CD4-positive, alpha-beta T cell treated with Interferon alpha-2 for 1 hour (primary cell): ENCODE measurements at regions not wholly inside any gene's neighbourhood (a gene's known extent, or its start where the extent isn't known, plus 50 kb on each side); places are given as distances from the start of the nearest gene placed in this dataset.

Experiments used
- DNase-seq, 2 donors: peaks; one replicate each; pipeline ENCODE4 v3.0.0-alpha.2; 2020 to 2022

DNA sequence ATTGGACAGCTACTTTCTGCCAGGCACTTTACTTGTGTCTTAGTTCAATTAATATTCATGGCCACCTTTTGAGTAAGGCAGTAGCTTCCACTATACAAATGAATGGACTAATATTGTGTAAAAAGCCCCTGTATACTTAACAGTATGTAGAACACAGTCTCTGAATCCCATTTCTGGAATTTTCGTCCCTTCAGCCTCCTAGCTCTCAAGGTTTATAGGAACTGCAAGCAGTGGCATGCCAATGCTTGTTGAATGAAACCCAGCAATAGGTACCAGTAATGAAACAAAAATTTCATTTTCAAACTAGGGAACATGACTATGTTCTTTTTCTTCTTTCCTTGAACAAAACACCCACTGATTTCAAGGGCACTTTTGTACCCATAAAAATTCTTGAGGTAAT lies 361.6 kb downstream of the TDRD3 start:
- DNase-seq: no peak

DNA sequence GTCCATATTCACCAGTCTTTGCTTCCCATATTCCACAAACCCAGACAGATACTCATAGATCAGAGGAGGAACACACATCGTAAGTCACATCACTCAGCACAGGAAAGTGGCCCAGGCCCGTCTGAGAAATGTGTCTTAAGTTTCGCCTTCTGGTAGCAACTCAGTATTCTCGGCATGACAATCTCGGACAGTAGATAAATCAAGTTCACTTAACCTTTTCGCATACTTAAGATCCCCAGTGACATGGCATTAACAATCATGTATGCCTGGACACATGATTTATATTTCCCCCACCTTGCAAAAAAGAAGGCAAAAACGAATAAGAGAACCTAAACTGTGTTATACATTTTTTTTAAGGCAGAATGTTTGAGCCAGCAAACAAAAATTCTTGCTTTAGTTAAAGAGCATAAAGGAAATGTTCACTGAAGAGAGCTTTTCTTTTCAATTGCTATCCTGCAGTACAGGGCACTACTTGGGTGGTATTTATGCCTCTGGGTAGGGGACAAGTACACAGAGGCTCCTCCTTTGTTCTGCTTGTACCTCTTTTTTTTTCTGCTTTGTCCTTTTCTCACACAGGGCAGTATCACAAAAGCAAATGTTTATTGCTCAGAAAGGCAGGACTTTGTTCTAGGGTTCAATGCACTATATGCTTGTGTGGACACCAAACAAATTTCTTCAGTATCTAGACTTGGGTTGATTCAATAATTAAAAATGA lies 360.6 kb downstream of the TDRD3 start:
- DNase-seq: no peak

GRCh38 chr13:60756306-60756705 lies 359.3 kb downstream of the TDRD3 start:
- DNase-seq: no peak

DNA sequence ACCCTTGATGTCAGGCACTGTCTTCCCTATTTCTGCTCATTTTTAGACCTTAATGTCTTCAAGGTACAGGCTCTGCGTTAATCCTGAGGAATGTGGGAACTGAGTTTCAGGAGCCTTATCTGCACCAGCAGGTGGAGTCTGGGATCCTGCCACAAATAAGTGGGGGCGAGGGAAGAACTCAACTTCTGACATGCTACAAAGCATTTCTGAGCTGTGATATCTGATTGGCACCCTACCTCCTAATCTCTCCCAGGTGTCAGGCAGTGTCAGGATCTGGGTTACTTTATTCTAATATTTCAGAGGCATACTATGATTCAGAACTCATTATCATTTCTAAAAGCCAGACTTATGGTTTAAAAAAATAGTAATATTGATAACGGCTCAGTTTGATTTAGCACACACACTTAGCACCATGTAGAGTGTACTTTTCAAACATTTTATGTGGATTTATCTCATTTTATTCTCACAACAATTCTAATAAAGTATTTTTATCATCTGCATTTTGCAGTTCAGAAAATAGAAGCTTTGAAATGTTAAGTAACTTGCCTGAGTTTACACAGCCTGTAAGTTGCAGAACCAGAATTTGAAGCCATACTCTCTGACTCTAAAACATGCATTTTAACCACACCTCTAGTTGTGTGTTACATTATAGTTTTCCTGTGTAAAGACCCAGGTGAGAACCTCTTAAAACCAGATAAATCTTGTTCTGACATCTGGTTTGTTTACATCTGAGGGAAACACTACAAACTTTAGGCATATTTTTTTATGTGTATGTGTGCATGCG lies 358.6 kb downstream of the TDRD3 start:
- DNase-seq: no peak

GRCh38 chr13:60754211-60755090 lies 357.4 kb downstream of the TDRD3 start:
- no peak for DNase-seq

GRCh38 chr13:60753641-60754040 lies 356.6 kb downstream of the TDRD3 start:
- DNase-seq: no peak

DNA sequence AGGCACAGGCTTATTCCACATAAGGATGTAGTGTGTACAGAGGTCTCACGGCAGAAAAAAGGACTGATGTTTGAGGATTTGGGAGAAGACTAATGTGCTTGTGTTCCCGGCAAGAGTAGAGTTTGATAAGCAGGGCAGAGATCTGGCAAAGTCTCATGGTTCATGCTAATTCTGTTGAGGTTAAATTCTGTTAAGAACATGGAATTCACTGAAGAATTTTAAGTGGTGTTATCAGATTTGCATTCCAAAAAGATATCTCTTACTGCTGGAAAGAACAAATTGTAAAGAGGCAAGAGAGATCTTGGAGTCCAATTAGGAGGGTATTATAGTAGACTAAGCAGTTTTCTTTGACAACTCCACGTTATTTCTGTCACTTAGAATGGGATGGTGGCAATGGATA lies 348.3 kb downstream of the TDRD3 start:
- DNase-seq: no peak

- DNase-seq: no peak
These were observed 336.9 kb downstream of the TDRD3 start for GRCh38 chr13:60733933-60734332.

DNA sequence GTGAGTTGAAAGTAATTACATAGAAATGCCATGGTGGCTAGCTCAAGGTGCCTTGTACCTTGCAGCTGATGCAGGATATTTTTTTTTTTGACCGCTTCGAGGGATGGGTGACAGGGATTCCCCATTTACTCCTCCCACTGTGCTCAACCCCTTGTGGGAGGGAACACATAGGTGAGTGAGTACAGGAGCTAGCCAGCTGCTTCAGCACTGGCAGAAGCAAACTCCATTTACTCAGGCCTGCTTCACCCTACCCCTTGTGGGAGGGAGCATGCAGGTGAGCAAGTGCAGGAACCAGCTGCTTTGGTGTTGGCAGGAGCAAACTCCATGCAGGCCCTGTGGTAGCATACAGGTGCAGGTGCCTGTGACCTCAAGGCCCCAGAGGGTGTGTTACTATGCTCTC lies 330.1 kb downstream of the TDRD3 start:
- DNase-seq: no peak

GRCh38 chr13:60721063-60721462 lies 324.0 kb downstream of the TDRD3 start:
- DNase-seq: no peak

DNA sequence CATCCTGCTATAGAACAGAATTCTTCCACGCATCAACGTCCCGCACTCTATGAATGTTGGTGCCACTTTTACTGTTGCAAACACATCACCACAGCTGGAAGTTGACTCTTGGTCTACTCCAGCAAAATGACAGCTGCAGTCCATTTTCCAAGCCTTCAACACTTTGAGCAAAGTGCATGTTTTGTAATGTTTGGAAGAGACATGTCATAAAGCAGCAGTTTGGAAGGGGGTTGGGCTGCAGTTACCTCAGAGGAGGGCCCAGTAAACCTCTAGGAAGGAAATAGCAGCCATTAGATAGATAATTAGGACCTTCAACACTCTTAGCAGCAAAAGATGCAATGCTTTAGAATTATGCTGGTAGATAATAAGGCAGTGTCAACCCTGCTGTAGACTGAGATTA lies 323.6 kb downstream of the TDRD3 start:
- no peak for DNase-seq

GRCh38 chr13:60716313-60716712 lies 319.3 kb downstream of the TDRD3 start:
- no peak for DNase-seq

DNA sequence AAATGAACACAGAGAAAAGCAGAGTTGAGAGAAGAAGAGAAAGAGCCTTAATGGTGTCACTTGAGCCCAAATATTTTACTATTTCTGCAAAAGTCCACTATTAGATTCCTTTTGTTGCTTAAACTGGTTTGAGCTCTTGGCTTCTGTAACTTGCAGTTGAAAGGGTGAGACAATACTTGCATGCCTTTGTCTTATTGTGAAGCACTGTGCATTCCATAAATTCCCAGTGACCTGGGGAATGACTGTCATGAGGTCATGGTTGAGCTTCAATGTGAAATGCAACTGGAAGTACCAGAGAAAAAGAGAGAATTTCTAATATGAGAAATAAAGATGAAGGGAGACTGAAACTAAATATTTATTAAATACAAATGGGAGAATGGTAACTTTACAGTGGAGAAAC lies 310.9 kb downstream of the TDRD3 start:
- DNase-seq: no peak

DNA sequence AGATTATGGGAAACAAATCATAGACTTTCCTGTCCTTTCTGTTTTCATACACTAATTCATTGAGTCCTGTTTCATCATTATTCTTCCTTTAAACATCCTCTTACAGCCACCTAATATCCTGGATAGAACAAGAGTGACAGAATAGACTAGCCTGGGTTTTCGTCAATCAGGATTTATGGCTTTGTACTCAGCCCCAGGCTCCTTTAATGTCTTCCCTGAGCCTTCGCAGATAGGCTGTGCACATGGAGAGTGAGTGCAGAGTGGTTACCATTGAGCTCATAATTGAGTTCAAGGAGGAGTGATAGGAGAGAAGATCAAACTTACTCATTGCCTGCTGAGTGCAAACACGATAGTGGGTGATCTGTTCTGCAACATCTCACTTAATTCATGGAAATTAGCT lies 304.9 kb downstream of the TDRD3 start:
- no peak for DNase-seq

- DNase-seq: no peak
These were observed 304.0 kb downstream of the TDRD3 start for GRCh38 chr13:60700994-60701393.

- DNase-seq: no peak
These were observed 302.6 kb downstream of the TDRD3 start for GRCh38 chr13:60699636-60700035.

DNA sequence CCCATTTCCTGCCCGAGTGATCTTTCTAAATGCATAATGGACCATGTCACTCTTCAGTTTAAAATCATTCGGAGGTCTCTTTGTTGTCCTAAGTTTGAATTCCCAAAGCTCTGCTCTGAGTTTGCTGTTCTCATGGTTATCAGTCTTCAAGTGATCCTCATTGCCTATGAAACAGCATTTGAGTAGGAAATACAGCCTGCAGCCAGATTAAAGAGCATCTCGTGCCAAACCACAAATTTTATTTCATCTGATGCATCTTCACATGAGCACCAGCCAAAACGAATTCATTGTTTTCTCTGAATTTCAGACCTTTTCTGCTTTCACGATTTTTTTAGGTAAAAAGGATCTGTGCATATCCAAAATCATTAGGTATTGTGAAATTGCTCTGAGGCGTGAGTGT lies 299.6 kb downstream of the TDRD3 start:
- no peak for DNase-seq

- DNase-seq: no peak
These were observed 294.2 kb downstream of the TDRD3 start for GRCh38 chr13:60691268-60691667.

- no peak for DNase-seq
These were observed 293.6 kb downstream of the TDRD3 start for GRCh38 chr13:60690604-60691003.

DNA sequence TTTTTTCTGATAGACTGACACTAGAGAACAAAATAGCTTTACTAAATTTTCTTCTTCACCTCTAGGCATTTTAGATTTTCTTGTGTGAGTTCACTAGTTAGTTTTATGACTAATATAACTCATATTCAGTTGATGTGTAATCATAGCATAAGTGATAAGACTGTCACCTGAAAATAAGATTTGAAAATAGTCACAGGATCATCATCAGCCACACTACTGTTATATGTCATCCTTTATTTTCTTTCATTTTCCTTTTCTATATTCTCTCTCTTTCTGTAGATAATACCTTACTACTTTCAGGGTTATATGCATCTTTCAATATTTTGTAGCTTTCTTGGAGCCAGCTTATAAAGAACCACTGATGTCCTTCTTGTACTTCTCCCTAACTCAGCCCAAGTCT lies 292.6 kb downstream of the TDRD3 start:
- no peak for DNase-seq

GRCh38 chr13:60689076-60689475 lies 292.1 kb downstream of the TDRD3 start:
- DNase-seq: no peak

GRCh38 chr13:60679928-60680694 lies 283.1 kb downstream of the TDRD3 start:
- no peak for DNase-seq

GRCh38 chr13:60679131-60679530 lies 282.1 kb downstream of the TDRD3 start:
- DNase-seq: no peak
